T-helper 22 cell (primary cell): ENCODE measurements at regions not wholly inside any gene's neighbourhood (a gene's known extent, or its start where the extent isn't known, plus 50 kb on each side); places are given as distances from the start of the nearest gene placed in this dataset.

Experiments
- DNase-seq: peaks from one replicate; pipeline ENCODE4 v3.0.0-alpha.2; 2020; ENCODE audit warnings: low read depth

GRCh38 chr19:29323440-29324290, 110.7 kb upstream of the UQCRFS1 start:
- no peak for DNase-seq

- DNase-seq = no peak
Measured at GRCh38 chr19:29324291-29324680, 111.3 kb upstream of the UQCRFS1 start.

GRCh38 chr19:29324717-29325116, 111.8 kb upstream of the UQCRFS1 start:
- no peak for DNase-seq

GRCh38 chr19:29325241-29325975, 112.5 kb upstream of the UQCRFS1 start:
- DNase-seq = no peak

- no peak for DNase-seq
Measured at GRCh38 chr19:29326351-29326750, 113.4 kb upstream of the UQCRFS1 start.

GRCh38 chr19:29326849-29327840, 114.2 kb upstream of the UQCRFS1 start:
- no peak for DNase-seq

- no peak for DNase-seq
Measured at GRCh38 chr19:29328586-29328985, 115.6 kb upstream of the UQCRFS1 start.

GRCh38 chr19:29329460-29330134, 116.6 kb upstream of the UQCRFS1 start:
- DNase-seq = no peak

- DNase-seq = no peak
Measured at GRCh38 chr19:29336425-29336824, 123.5 kb upstream of the UQCRFS1 start.

GRCh38 chr19:29337029-29337428, 124.1 kb upstream of the UQCRFS1 start:
- DNase-seq = no peak

GRCh38 chr19:29338480-29338879, 125.5 kb upstream of the UQCRFS1 start:
- no peak for DNase-seq

- no peak for DNase-seq
Measured at GRCh38 chr19:29342721-29343120, 129.8 kb upstream of the UQCRFS1 start.

- no peak for DNase-seq
Measured at GRCh38 chr19:29364224-29364726, 151.3 kb upstream of the UQCRFS1 start.

- DNase-seq = no peak
Measured at GRCh38 chr19:29364999-29365398, 152.0 kb upstream of the UQCRFS1 start.

- DNase-seq = no peak
Measured at GRCh38 chr19:29365836-29366417, 153.0 kb upstream of the UQCRFS1 start.

- no peak for DNase-seq
Measured at GRCh38 chr19:29366757-29367156, 153.8 kb upstream of the UQCRFS1 start.

GRCh38 chr19:29367791-29368222, 154.9 kb upstream of the UQCRFS1 start:
- DNase-seq = no peak

- DNase-seq = no peak
Measured at GRCh38 chr19:29370276-29370675, 155.5 kb upstream of the VSTM2B start.

GRCh38 chr19:29371251-29372090, 154.3 kb upstream of the VSTM2B start:
- no peak for DNase-seq

- no peak for DNase-seq
Measured at GRCh38 chr19:29372091-29372415, 153.7 kb upstream of the VSTM2B start.
